Thyroid gland (tissue), 4 donors: ENCODE measurements at regions not wholly inside any gene's neighbourhood (a gene's known extent, or its start where the extent isn't known, plus 50 kb on each side); places are given as distances from the start of the nearest gene placed in this dataset.

ENCODE experiments used
- DNase-seq, 2 donors: peaks; one replicate each; pipeline ENCODE4 v3.0.0-alpha.2; 2019
- H3K27ac ChIP-seq, 3 donors: fragments of 200-600 bp; sonication (generic); 1 replicate in 2 of 3; 2 replicates in 1 of 3; pipeline ENCODE4 v1.5.1; 2016 to 2019; ENCODE audit warnings: mild to moderate bottlenecking in 1 of 3, moderate library complexity in 1 of 3
- H3K27me3 ChIP-seq: fragments of 200-600 bp; sonication (generic); one replicate; pipeline ENCODE4 v1.5.1; 2019
- H3K36me3 ChIP-seq, 2 donors: fragments of 200-600 bp; sonication (generic); one replicate each; pipeline ENCODE4 v1.5.1; 2016 to 2019
- H3K4me1 ChIP-seq, 2 donors: fragments of 200-600 bp; sonication (generic); one replicate each; pipeline ENCODE4 v1.5.1; 2017 to 2019
- H3K4me3 ChIP-seq, 3 donors: fragments of 200-600 bp; sonication (generic); replicated peaks in 1 of 3; 1 replicate in 2 of 3; 2 replicates in 1 of 3; pipeline ENCODE4 v1.5.1; 2016; ENCODE audit warnings: mild to moderate bottlenecking in 1 of 3
- H3K9me3 ChIP-seq: fragments of 200-600 bp; sonication (generic); one replicate; pipeline ENCODE4 v1.5.1; 2017
- POLR2A ChIP-seq, 2 donors: fragments of 450-650 bp; IDR thresholded peaks; one replicate each; pipeline ENCODE4 v1.6.1; 2017; ENCODE audit warnings: antibody characterized with exemption in 2 of 2, mild to moderate bottlenecking in 2 of 2, moderate library complexity in 1 of 2
- WGBS, 2 donors: methylation state at CpG; one replicate each; pipeline ENCODE4 v1.1.5; 2017; 5-methylcytosine and 5-hydroxymethylcytosine counted together
- intact Hi-C: fragments of 100-400 bp; cut with DNase I; formaldehyde crosslinking; loops from one replicate; pipeline ENCODE4 v1.15.1; 2023
- TF ChIP-seq, protein P1 (sequence below), 6 experiments: fragments of 200-600 bp in 3 of 6; fragments of 450-650 bp in 3 of 6; sonication (generic) in 3 of 6; IDR thresholded peaks; one replicate each; pipeline ENCODE4 v1.5.1; 2016 to 2019; ENCODE audit warnings: antibody characterized with exemption in 6 of 6, mild to moderate bottlenecking in 2 of 6, inconsistent platforms in 1 of 6, moderate library complexity in 1 of 6

DNA sequence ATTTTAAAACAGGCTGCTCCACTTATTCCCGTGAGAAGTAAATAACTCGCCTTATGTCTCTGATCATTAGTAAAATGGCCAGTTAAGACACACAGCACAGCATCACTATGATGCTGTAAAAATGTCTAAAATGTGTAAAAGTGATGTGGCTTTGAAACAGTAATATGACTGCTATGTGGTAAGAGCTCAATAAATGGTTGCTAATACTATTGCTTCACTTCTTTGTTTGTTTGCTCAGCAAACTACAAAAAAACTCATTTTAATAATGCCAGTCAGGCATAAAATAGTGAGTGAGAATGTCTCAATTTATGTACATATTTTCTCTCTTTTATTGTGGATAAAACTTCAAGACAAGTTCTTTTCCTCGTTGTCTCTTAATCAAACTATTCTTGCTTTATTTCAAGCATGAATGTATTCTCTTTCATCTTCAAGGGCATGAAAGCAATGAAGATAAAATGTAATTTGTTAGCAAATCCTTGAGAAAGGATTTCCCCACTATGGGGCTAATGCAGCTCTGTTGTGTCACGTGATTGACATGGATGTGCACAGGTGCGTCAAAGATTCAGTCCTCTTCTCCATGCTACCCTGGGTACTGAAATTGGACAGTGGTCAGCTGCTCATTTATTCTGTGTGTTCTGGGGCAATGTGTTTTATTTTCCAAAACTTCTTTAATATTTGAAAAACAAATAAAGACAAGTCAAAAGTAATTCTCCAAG is 387.2 kb downstream of the TRIB2 start:
- Histone ChIP-seq H3K36me3 (no peaks in the 10 kb centered on the region), H3K27me3 (no peaks in the 10 kb centered on the region), H3K9me3 (no peaks in the 10 kb centered on the region), H3K27ac (no peak overlapping the region), H3K4me1 (no peaks in the 10 kb centered on the region), H3K4me3 (no peak overlapping the region)
- WGBS, 2 donors: 59 to 78% methylated on average over 5 of the region's 5 CpGs
- DNase-seq: no peak
- TF ChIP-seq, protein P1, sequence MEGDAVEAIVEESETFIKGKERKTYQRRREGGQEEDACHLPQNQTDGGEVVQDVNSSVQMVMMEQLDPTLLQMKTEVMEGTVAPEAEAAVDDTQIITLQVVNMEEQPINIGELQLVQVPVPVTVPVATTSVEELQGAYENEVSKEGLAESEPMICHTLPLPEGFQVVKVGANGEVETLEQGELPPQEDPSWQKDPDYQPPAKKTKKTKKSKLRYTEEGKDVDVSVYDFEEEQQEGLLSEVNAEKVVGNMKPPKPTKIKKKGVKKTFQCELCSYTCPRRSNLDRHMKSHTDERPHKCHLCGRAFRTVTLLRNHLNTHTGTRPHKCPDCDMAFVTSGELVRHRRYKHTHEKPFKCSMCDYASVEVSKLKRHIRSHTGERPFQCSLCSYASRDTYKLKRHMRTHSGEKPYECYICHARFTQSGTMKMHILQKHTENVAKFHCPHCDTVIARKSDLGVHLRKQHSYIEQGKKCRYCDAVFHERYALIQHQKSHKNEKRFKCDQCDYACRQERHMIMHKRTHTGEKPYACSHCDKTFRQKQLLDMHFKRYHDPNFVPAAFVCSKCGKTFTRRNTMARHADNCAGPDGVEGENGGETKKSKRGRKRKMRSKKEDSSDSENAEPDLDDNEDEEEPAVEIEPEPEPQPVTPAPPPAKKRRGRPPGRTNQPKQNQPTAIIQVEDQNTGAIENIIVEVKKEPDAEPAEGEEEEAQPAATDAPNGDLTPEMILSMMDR (IDR thresholded peaks at IDR 0.05): no peak
- no peak for TF ChIP-seq POLR2A (IDR thresholded peaks at IDR 0.05)
- intact Hi-C loops: no loop called here

DNA sequence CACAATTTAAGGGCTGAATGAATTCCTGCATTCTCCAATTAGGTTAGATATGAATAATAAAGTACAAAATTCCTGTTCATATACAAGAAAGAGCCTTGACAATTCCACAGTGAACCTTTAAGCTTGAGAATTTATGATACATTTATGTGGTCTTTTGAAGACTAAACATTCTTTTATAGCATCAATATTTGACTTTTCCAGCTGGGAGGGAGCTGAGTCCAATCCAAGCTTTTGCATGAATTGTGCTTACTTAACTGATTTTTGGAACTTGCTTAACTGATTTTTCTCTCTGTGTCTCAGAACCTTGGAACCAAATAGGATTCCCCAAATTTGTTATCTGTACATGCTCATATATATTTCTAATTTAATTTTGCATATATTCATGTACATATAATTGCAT is 388.0 kb downstream of the TRIB2 start:
- Histone ChIP-seq H3K4me3 (no peak overlapping the region), H3K36me3 (no peaks in the 10 kb centered on the region), H3K9me3 (no peaks in the 10 kb centered on the region), H3K27ac (no peak overlapping the region), H3K4me1 (no peaks in the 10 kb centered on the region), H3K27me3 (no peaks in the 10 kb centered on the region)
- DNase-seq: no peak
- TF ChIP-seq, protein P1 (IDR thresholded peaks at IDR 0.05): no peak
- intact Hi-C loops: no loop called here

DNA sequence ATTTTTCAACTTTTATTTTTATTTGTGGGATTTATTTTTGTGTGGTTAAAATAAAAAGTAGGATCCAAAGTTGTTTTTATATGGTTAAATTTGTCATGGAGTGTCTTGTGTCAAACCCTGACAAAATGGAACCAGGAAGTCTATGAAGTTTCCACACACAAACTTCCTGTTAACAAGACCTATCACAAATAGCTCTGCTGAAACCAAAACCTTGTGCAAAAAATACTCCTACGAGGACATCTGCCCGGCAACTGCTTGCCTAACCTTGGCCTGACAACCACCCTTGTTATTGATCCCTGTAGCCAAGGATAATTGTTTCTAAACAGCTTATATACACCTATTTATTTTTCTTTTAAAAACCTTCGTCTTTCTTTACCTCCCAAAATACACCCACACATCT is 389.6 kb downstream of the TRIB2 start:
- Histone ChIP-seq H3K27me3 (no peaks in the 10 kb centered on the region), H3K27ac (no peak overlapping the region), H3K4me1 (no peaks in the 10 kb centered on the region), H3K36me3 (no peaks in the 10 kb centered on the region), H3K9me3 (no peaks in the 10 kb centered on the region), H3K4me3 (no peak overlapping the region)
- TF ChIP-seq, protein P1 (IDR thresholded peaks at IDR 0.05): no peak
- no peak for TF ChIP-seq POLR2A (IDR thresholded peaks at IDR 0.05)
- intact Hi-C loops: no loop called here
- DNase-seq: no peak
- 85% methylated on average over 3 of the region's 3 CpGs for WGBS, 2 donors

DNA sequence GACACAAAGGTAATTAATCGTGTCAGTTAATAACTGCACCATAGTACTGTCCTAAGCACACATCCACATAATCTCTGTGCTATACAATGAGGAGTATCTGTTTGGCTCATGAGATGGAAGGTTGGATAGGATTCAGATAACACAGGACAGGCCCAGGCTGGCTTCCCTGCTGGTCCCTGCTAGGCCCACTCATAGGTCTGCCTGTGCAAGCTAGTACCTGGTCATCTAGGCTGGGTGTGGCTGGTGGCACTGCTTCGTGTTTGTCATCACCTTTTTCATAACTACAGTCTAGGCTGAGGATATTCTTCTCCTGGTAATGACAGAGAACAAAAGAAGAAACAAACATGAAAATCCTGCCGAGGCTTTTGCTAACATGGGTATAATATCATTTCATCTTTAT is 392.8 kb downstream of the TRIB2 start:
- Histone ChIP-seq H3K4me3 (no peak overlapping the region), H3K36me3 (no peaks in the 10 kb centered on the region), H3K27ac (no peak overlapping the region), H3K27me3 (no peaks in the 10 kb centered on the region), H3K4me1 (no peaks in the 10 kb centered on the region), H3K9me3 (no peaks in the 10 kb centered on the region)
- DNase-seq: no peak
- intact Hi-C loops: no loop called here
- WGBS, 2 donors: 83 to 84% methylated on average over 3 of the region's 3 CpGs
- TF ChIP-seq, protein P1 (IDR thresholded peaks at IDR 0.05): no peak
- TF ChIP-seq POLR2A (IDR thresholded peaks at IDR 0.05): no peak

DNA sequence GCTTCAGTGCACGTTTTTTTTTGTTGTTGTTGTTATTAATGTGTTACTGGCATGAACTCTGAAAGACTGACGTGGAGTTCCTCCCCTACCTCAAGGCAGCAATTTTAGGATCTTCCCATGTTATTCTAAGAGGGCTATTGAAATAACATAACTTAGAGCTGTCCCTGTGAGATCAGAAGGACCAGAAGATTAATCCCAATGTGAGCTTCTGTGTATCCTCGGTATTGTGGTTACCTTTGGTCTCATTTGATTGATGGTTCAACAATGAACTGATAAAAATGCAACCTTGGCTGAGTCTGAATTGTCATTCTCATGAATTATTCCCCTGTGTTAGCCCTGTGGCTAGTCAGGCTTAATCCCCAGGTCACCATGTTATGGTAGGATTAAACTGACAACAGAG is 394.1 kb downstream of the TRIB2 start:
- no peak for TF ChIP-seq POLR2A (IDR thresholded peaks at IDR 0.05)
- TF ChIP-seq, protein P1 (IDR thresholded peaks at IDR 0.05): no peak
- H3K4me3 ChIP-seq: no peak overlapping the region
- no peaks in the 10 kb centered on the region for H3K9me3 ChIP-seq
- intact Hi-C loops: no loop called here
- H3K36me3 ChIP-seq: no peaks in the 10 kb centered on the region
- 46 to 73% methylated on average over 3 of the region's 3 CpGs for WGBS, 2 donors
- DNase-seq: no peak
- H3K27ac ChIP-seq: no peak overlapping the region
- no peaks in the 10 kb centered on the region for H3K4me1 ChIP-seq
- H3K27me3 ChIP-seq: no peaks in the 10 kb centered on the region
